H9 (cell line): ENCODE measurements at regions not wholly inside any gene's neighbourhood (a gene's known extent, or its start where the extent isn't known, plus 50 kb on each side); places are given as distances from the start of the nearest gene placed in this dataset.

ENCODE experiments used
- DNase-seq: peaks from one replicate; pipeline ENCODE4 v3.0.0-alpha.2; 2017
- H2AFZ ChIP-seq: one replicate; pipeline ENCODE4 v1.6.1; 2013; ENCODE audit warnings: mild to moderate bottlenecking, low read length, control low read depth, moderate library complexity
- H2AK5ac ChIP-seq: 2 replicates; pipeline ENCODE4 v1.6.1; 2013; ENCODE audit warnings: low read length, control low read depth, mixed read lengths; ENCODE audit not compliant: insufficient read length
- H2BK120ac ChIP-seq: one replicate; pipeline ENCODE4 v1.6.1; 2013; ENCODE audit warnings: low read depth, mild to moderate bottlenecking, low read length, control low read depth, inconsistent platforms; ENCODE audit not compliant: poor library complexity, severe bottlenecking
- H2BK12ac ChIP-seq: 2 replicates; pipeline ENCODE4 v1.6.1; 2013; ENCODE audit warnings: low read length, control low read depth, mixed read lengths, low read depth; ENCODE audit not compliant: insufficient read length
- H2BK15ac ChIP-seq: 2 replicates; pipeline ENCODE4 v1.6.1; 2013; ENCODE audit warnings: low read depth, low read length, control low read depth
- H2BK20ac ChIP-seq: one replicate; pipeline ENCODE4 v1.6.1; 2013; ENCODE audit warnings: low read depth, mild to moderate bottlenecking, low read length, control low read depth, inconsistent platforms; ENCODE audit not compliant: poor library complexity, severe bottlenecking
- H2BK5ac ChIP-seq: 2 replicates; pipeline ENCODE4 v1.6.1; 2013; ENCODE audit warnings: low read length, control low read depth, mixed read lengths; ENCODE audit not compliant: insufficient read length
- H3K14ac ChIP-seq: 2 replicates; pipeline ENCODE4 v1.6.1; 2013; ENCODE audit warnings: low read length, control low read depth; ENCODE audit not compliant: insufficient read depth
- H3K18ac ChIP-seq: 2 replicates; pipeline ENCODE4 v1.6.1; 2013; ENCODE audit warnings: low read depth, mild to moderate bottlenecking, mixed read lengths, low read length, control low read depth; ENCODE audit not compliant: insufficient read length
- H3K23ac ChIP-seq: 2 replicates; pipeline ENCODE4 v1.6.1; 2013; ENCODE audit warnings: low read length, control low read depth, mixed read lengths, low read depth; ENCODE audit not compliant: insufficient read length
- H3K23me2 ChIP-seq: 2 replicates; pipeline ENCODE4 v1.6.1; 2013; ENCODE audit warnings: low read depth, mild to moderate bottlenecking, mixed read lengths, low read length, control low read depth; ENCODE audit not compliant: insufficient read length, poor library complexity, severe bottlenecking
- H3K27ac ChIP-seq: 2 replicates; pipeline ENCODE4 v1.5.1; 2013; ENCODE audit warnings: low read length, control low read depth, mixed read lengths, low read depth; ENCODE audit not compliant: insufficient read length
- H3K27me3 ChIP-seq: 2 replicates; pipeline ENCODE4 v1.6.1; 2013; ENCODE audit warnings: low read length, control low read depth, inconsistent platforms; ENCODE audit not compliant: insufficient read depth
- H3K4ac ChIP-seq: 2 replicates; pipeline ENCODE4 v1.6.1; 2013; ENCODE audit warnings: low read depth, mild to moderate bottlenecking, control low read depth, inconsistent platforms, low read length, moderate library complexity
- H3K4me1 ChIP-seq: 2 replicates; pipeline ENCODE4 v1.6.1; 2013; ENCODE audit warnings: low read length, control low read depth, inconsistent platforms; ENCODE audit not compliant: insufficient read depth
- H3K4me2 ChIP-seq: 2 replicates; pipeline ENCODE4 v1.6.1; 2013; ENCODE audit warnings: low read length, control low read depth, mixed read lengths; ENCODE audit not compliant: insufficient read length, insufficient read depth
- H3K56ac ChIP-seq: 2 replicates; pipeline ENCODE4 v1.6.1; 2013; ENCODE audit warnings: low read depth, mild to moderate bottlenecking, mixed read lengths, low read length, control low read depth; ENCODE audit not compliant: insufficient read length
- H3K79me1 ChIP-seq: 2 replicates; pipeline ENCODE4 v1.6.1; 2013; ENCODE audit warnings: low read depth, mild to moderate bottlenecking, moderate library complexity, low read length, control low read depth, inconsistent platforms; ENCODE audit not compliant: insufficient read depth, poor library complexity, severe bottlenecking
- H3K79me2 ChIP-seq: 2 replicates; pipeline ENCODE4 v1.6.1; 2013; ENCODE audit warnings: low read length, control low read depth, inconsistent platforms; ENCODE audit not compliant: insufficient read depth
- H3K9ac ChIP-seq: 2 replicates; pipeline ENCODE4 v1.6.1; 2013; ENCODE audit warnings: low read length, control low read depth, mixed read lengths; ENCODE audit not compliant: insufficient read length; ENCODE audit errors: extremely low read depth
- H3K9me3 ChIP-seq: one replicate; pipeline ENCODE4 v1.6.1; 2013; ENCODE audit warnings: low read depth, low read length, inconsistent platforms; ENCODE audit not compliant: control insufficient read depth
- H3T11ph ChIP-seq: one replicate; pipeline ENCODE4 v1.6.1; 2013; ENCODE audit warnings: mild to moderate bottlenecking, low read length, control low read depth, inconsistent platforms
- H4K20me1 ChIP-seq: one replicate; pipeline ENCODE4 v1.6.1; 2013; ENCODE audit not compliant: control insufficient read depth, insufficient read length, insufficient read depth
- H4K5ac ChIP-seq: 2 replicates; pipeline ENCODE4 v1.6.1; 2013; ENCODE audit warnings: low read depth, mild to moderate bottlenecking, mixed read lengths, low read length, control low read depth; ENCODE audit not compliant: insufficient read length
- H4K8ac ChIP-seq: replicated peaks from 2 replicates; pipeline ENCODE4 v1.6.1; 2013; ENCODE audit warnings: low read length, control low read depth, mixed read lengths, low read depth; ENCODE audit not compliant: insufficient read length
- H4K91ac ChIP-seq: 2 replicates; pipeline ENCODE4 v1.6.1; 2013; ENCODE audit warnings: low read depth, mild to moderate bottlenecking, moderate library complexity, mixed read lengths, low read length, control low read depth; ENCODE audit not compliant: insufficient read length
- H3K27ac Mint-ChIP-seq, 3 experiments: 2 replicates in 2 of 3; 3 replicates in 1 of 3; pipeline ENCODE4 v1.8.0; 2020 to 2021; ENCODE audit warnings: mixed read lengths in 3 of 3, mild to moderate bottlenecking in 1 of 3, moderate library complexity in 1 of 3
- H3K27me3 Mint-ChIP-seq: 2 replicates; pipeline ENCODE4 v1.8.0; 2021; ENCODE audit warnings: low read depth, mild to moderate bottlenecking, moderate library complexity, mixed read lengths
- H3K36me3 Mint-ChIP-seq, 3 experiments: 2 replicates in 2 of 3; 3 replicates in 1 of 3; pipeline ENCODE4 v1.8.0; 2020 to 2021; ENCODE audit warnings: low read depth in 3 of 3, mixed read lengths in 3 of 3; ENCODE audit not compliant: insufficient read depth in 1 of 3
- H3K4me1 Mint-ChIP-seq, 2 experiments: 2 replicates each; pipeline ENCODE4 v1.8.0; 2020; ENCODE audit warnings: mixed read lengths in 2 of 2
- H3K4me3 Mint-ChIP-seq, 2 experiments: 2 replicates in 1 of 2; 3 replicates in 1 of 2; pipeline ENCODE4 v1.8.0; 2020 to 2021; ENCODE audit warnings: mild to moderate bottlenecking in 2 of 2, mixed read lengths in 2 of 2, moderate library complexity in 1 of 2
- H3K9me3 Mint-ChIP-seq, 2 experiments: 2 replicates in 1 of 2; 3 replicates in 1 of 2; pipeline ENCODE4 v1.8.0; 2020; ENCODE audit warnings: mild to moderate bottlenecking in 2 of 2, mixed read lengths in 2 of 2, moderate library complexity in 1 of 2
- WGBS: extraction: QIAGEN DNeasy Blood & Tissue Kit; methylation state at CpG from one replicate; pipeline ENCODE4 v1.1.7; 2013; ENCODE audit warnings: missing lambda C conversion rate, low lambda C conversion rate, mixed read lengths; ENCODE audit not compliant: insufficient read length; ENCODE audit errors: extremely low coverage; 5-methylcytosine and 5-hydroxymethylcytosine counted together
- TF ChIP-seq, protein P1 (sequence below): fragments of 200-600 bp; sonication (generic); conservative IDR thresholded peaks from 3 replicates; pipeline ENCODE4 v1.8.0; 2021; ENCODE audit warnings: antibody characterized with exemption, mild to moderate bottlenecking

DNA sequence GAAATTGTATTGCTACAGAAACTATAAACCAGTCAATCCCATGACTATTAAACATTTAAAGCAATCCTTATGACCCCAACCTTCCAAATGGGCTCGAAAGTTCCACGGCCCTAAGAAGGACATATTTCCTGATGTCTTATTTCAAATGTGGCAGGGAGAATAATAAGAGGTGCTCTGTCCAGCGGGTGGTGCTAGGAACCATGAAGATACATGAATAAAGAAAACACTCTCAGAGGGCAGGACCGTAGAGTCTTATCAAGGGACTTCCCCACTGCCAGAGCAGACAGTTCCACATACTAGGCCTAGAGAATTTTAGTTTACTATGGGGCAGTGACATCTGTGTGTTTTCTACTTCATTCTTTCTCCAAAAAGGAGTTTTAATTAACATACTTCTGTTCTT is 187.1 kb upstream of the PIK3C3 start:
- no peak overlapping the region for H3K4ac ChIP-seq
- no peak overlapping the region for H3K14ac ChIP-seq
- H2BK12ac ChIP-seq = no peak overlapping the region
- H2AK5ac ChIP-seq = no peak overlapping the region
- H3K23me2 ChIP-seq = no peaks in the 10 kb centered on the region
- H4K91ac ChIP-seq = no peak overlapping the region
- no peak for DNase-seq
- H3K9me3 Mint-ChIP-seq = no peaks in the 10 kb centered on the region
- TF ChIP-seq, protein P1, sequence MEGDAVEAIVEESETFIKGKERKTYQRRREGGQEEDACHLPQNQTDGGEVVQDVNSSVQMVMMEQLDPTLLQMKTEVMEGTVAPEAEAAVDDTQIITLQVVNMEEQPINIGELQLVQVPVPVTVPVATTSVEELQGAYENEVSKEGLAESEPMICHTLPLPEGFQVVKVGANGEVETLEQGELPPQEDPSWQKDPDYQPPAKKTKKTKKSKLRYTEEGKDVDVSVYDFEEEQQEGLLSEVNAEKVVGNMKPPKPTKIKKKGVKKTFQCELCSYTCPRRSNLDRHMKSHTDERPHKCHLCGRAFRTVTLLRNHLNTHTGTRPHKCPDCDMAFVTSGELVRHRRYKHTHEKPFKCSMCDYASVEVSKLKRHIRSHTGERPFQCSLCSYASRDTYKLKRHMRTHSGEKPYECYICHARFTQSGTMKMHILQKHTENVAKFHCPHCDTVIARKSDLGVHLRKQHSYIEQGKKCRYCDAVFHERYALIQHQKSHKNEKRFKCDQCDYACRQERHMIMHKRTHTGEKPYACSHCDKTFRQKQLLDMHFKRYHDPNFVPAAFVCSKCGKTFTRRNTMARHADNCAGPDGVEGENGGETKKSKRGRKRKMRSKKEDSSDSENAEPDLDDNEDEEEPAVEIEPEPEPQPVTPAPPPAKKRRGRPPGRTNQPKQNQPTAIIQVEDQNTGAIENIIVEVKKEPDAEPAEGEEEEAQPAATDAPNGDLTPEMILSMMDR = peak; percentile 42; the same call in 2 of the 3 replicates
- no peak overlapping the region for H3K27ac ChIP-seq
- H3K79me2 ChIP-seq = no peaks in the 10 kb centered on the region
- no peaks in the 10 kb centered on the region for H3K79me1 ChIP-seq
- H2BK5ac ChIP-seq = no peak overlapping the region
- no peak overlapping the region for H2AFZ ChIP-seq
- no peaks in the 10 kb centered on the region for H3K27me3 ChIP-seq
- H3K18ac ChIP-seq = no peak overlapping the region
- no peak overlapping the region for H3K56ac ChIP-seq
- no peak overlapping the region for H2BK20ac ChIP-seq
- H3K9me3 ChIP-seq = no peaks in the 10 kb centered on the region
- H2BK15ac ChIP-seq = no peak overlapping the region
- H3K27ac Mint-ChIP-seq = no peak overlapping the region
- H3K4me1 Mint-ChIP-seq = peaks cover 12 to 16% of the 10 kb centered on the region in 2 experiments
- no peaks in the 10 kb centered on the region for H3K4me1 ChIP-seq
- WGBS = no CpG with 5 or more reads among the region's 4 CpGs
- no peak overlapping the region for H2BK120ac ChIP-seq
- H4K20me1 ChIP-seq = no peaks in the 10 kb centered on the region
- H3K36me3 Mint-ChIP-seq = no peaks in the 10 kb centered on the region
- no peak overlapping the region for H3K9ac ChIP-seq
- no peak overlapping the region for H3K23ac ChIP-seq
- H3K4me2 ChIP-seq = no peak overlapping the region
- H3K4me3 Mint-ChIP-seq = no peak overlapping the region
- no peak overlapping the region for H4K8ac ChIP-seq
- no peak overlapping the region for H3T11ph ChIP-seq
- H3K27me3 Mint-ChIP-seq = no peaks in the 10 kb centered on the region
- no peak overlapping the region for H4K5ac ChIP-seq
